Muscle of back (tissue), 3 donors: ENCODE measurements at regions not wholly inside any gene's neighbourhood (a gene's known extent, or its start where the extent isn't known, plus 50 kb on each side); places are given as distances from the start of the nearest gene placed in this dataset.
"Not testable (repeated sequence)": the region's sequence is repeated elsewhere in the genome, so short reads cannot be mapped to it uniquely, and the experiment has no call there.

Experiments used
- DNase-seq, 3 donors: peaks; one replicate each; pipeline versions ENCODE4 v3.0.0 to v3.0.0-alpha.2; 2013

DNA sequence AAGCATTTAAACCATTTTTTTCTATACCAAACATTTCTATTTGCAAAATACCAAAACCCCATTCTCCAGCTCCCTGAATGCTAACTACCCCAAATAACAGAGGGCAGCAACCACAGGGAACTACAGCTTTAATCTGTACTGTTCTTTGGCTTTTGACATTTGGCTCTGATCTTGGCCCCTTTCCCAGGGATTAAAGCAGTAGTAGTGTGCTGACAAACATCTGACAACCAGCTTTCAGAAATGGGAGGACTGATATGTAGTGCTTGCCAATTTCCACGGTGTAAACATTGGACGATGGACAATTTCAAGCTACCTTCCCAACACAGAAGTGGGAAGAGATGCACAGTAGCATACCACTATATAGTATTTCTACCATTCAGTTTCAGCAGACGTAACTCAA lies 88.4 kb upstream of the TEAD1 start:
- DNase-seq = peak in 2 of 3 donors; percentile 11 to 21

DNA sequence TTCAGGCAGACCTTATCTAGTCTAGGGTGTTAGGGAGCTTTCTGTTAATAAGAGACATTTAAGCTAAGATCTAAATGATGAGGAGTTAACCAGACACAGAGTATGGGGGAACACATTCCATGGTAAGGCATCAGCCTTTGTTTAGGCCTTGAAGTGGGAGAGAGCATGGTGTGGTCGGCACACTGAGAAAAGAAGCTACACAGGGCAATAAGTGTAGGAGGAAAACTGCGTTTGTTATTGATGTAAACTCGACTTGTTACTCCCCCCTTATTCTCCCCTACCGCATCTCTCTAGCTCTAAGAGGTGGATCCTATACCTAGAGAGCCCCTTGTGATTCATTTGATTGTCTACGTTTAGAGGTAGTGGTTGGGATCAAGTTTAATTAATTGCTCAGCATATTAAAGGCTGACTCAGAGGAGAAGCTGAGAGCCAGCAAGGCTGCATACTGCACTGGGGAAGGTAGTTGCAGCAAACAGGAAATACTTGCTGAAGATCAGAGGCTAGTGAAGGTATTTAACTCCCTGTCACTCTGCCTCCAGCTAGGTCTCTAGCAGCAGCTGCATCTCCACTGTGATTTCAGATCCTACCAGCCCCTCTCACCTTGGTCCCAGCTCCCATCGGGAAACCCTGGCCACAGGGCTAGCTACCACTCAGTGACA lies 86.8 kb upstream of the TEAD1 start:
- peak in 1 of 3 donors; percentile 40 for DNase-seq

DNA sequence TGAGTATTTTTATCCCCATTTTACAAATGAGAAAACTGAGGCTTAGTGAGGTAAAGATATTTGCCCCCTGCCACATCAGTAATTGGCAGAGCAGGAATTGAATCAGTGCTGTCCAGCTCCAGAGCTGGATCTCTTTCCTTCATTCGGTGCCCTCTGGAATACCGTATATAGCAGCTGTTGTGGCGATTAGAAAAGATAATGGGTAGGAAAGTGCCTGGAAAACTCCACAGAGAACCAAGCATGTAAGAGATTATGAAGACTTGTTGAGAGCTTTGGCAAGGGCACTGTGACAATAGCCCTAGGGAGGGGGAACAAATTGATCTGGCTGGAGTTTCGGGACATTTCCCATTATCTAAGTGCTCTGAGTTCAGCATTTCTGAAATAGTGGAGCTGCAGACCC lies 82.5 kb upstream of the TEAD1 start:
- peak in 1 of 3 donors; percentile 13 for DNase-seq

DNA sequence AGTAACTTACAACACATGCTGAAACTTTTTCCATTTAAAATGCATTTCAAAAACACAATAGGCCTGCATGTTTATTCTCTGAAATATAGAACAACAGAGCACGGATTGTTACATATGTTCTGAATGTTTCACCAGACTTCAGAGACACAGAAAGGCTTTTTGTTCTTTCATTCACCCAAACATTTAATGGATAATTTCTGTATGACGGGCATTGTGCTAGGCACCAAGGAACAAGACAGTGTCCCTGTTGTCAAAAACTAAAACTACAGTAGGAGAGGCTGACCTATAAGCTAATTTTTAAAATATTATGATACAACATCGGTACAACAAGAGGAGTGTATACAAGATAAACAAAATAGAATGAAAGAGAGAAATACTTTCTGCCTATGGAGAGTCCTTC lies 81.9 kb upstream of the TEAD1 start:
- DNase-seq = no peak

DNA sequence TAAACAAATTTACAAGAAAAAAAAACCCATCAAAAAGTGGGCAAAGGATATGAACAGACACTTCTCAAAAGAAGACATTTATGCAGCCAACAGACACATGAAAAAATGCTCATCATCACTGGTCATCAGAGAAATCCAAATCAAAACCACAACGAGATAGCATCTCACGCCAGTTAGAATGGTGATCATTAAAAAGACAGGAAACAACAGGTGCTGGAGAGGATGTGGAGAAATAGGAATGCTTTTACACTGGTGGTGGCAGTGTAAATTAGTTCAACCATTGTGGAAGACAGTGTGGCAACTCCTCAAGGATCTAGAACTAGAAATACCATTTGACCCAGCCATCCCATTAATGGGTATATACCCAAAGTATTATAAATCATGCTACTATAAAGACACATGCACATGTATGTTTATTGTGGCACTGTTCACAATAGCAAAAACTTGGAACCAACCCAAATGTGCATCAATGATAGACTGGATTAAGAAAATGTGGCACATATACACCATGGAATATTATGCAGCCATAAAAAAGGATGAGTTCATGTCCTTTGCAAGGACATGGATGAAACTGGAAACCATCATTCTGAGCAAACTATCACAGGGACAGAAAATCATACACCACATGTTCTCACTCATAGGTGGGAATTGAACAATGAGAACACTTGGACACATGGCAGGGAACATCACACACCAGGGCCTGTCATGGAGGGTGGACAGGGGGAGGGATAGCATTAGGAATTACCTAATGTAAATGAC lies 79.0 kb upstream of the TEAD1 start:
- not testable (repeated sequence) for DNase-seq

DNA sequence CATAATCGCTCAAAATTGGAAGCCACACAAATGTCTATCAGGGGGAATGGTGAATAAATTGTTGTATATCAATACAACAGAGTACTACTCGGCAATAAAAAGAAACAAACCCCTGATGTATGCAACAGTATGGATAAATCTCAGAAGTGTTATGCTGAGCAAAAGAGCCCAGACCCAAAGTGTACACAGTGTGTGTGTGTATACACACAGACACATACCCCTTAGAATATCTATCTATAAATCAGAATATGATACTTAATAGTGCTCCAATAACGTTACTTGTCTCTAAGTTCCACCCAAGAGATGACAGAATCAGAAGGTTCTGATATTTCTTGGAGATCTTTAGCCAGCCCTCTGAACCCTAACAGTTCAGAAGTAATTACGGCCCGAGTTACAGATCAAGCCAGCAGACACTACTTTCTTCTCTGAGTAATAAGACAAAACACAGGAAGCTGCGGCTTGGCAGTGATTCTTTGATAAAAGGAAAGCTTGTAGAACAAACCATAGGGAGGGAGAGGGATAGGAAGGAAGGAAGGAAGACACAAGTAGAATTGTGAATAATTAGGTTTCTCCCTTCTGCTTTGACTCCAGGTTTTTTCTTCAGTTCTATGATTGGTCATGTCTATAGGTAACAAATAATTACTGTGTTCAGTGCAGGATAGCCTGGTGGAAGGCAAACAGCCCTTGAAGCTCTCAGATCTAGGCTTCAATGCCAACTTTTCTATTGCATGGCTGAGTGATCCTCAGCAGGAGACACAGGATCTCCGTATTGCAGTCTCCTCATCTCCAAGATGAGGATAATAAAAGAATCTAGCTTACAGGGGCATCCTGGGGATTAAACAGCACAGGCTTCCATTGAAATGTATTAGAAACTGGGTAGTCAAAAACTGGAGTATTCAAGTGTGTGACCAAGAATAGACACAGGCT lies 75.6 kb upstream of the TEAD1 start:
- no peak for DNase-seq

DNA sequence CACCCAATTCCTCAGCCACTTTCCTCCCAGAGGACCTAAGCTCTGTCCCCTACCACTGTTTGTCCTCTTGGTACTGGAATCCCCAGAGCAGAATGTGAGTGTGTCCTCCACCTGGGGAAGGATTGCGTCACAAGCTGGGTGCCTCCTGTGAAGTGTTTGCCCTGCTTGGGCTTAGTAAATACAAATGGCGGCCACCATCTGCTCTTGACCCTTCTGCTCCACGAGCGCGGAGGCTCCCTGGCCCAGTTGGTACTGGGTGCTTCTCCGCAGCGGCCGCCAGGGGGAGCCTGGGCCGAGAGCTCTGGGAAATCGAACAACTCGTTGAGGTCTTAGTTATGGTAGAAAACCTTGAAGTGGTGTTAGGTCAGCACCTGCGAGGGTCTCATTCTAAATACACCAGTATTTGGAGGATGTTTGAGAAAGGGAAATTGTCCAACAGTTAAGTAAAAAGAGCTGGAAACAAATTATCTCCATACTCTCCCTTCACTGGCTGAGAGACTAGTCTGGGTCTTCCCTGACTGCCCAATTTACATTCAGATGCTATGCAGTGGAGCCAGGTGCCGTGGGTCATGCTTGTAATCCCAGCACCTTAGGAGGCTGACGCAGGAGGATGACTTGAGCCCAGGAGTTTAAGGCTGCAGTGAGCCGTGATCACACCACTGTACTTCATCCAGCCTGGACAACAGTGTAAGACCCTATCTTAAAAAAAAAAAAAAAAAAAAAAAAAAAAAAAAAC lies 74.6 kb upstream of the TEAD1 start:
- DNase-seq = peak in 2 of 3 donors; percentile 18 to 27

DNA sequence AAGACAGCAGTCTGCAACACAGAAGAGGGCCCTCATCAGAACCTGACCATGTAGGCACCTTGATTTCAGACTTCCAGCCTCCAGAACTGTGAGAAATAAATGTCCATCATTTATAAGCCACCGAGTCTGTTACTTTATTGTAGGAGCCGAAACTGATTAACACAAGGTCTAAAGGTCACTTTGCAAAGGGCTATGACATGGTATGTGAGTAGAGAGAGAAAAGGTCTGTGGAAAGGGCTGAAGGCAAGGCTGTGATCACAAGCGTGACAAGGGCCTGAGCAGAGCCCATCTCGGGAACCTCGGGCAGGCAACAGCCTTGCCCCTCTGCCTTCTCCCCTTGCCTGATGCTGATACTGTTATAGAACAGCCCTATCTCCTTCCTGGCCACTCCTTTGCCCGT lies 73.4 kb upstream of the TEAD1 start:
- DNase-seq = no peak

DNA sequence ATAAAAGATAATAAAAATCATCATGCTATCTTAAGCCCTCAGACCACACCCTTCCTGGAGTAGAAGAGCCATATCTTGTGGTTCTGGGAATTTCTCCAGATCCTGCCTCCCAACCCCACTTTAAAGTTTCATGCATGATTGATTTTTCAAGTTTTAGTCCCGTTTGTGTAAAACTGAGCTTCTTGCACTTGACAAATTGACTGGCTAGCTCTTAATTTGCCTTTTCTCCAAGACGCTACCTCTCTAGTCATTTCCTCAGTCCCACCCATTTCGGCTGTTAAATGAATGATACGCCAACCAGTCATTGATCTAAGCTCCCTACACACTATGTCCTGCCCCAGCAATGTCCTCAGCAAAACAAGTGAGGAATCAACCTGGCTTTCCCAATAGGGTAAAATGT lies 71.8 kb upstream of the TEAD1 start:
- no peak for DNase-seq

DNA sequence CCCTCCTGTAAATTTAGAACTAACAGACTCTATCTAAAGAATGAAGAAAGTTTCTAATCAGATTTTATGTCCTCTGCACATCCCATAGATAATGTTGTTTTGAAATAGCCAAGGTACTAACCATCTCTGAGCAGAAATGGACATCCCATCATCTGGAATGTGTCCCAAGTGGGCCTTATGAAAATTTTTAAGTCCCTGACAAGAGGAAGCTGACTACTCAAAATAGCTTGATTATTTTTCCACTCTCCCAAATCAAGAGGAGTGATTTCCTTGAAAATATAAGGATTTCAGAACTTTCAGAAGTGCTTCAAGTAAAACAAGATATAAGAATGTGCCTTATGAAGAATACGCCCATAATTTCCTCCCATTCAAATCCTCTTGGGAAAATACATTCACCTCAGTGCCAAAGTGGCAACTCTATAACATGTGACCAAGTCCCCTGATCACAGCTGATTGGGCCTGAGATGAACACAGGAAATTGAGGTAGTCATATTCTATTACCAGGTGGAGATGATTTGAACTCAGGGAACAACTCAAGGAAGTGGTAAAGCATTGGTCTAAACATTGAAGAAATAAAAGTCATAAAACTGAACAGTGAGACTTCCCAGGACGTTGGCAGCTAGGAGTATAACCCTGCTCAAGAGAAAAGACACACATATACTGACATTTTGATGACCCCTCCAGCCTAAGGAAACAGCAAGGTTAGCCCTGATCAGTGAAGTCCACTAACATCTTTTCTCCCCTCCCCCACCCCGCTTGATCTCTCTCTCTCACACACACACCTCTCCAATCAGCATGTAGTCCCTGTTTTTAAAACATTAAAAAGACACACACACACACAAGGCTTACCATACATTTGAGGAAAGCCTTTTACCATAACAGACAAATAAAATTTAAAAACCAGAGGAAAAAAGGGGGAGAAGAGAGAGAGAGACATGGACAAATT lies 70.8 kb upstream of the TEAD1 start:
- DNase-seq = no peak

DNA sequence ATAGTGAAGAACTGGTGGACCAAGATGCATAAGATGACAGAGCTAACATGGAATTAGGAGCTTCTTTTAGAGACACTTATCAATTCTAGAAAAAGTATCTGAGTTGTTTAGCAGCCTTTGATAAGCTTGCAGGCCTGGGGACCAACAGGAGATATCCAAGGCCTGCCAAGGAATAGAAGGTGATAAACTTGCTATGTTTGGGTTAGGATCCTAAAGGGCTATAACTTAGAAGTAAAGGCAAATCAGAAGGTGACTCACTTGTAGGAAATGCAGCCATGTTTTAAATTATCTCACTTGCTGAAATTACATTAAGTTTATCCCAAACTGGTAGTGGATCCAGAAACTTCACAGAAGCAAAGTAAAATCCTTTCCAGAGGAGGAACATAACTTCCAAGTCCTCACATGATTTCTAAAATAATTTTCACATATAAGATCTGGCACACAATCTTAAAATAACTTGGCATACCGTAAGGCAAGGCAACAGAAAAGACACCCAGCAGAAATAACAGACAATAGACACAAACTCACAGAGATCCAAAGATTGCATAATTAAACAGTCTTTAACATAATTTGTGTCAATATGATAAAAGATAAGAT lies 69.6 kb upstream of the TEAD1 start:
- DNase-seq = no peak

DNA sequence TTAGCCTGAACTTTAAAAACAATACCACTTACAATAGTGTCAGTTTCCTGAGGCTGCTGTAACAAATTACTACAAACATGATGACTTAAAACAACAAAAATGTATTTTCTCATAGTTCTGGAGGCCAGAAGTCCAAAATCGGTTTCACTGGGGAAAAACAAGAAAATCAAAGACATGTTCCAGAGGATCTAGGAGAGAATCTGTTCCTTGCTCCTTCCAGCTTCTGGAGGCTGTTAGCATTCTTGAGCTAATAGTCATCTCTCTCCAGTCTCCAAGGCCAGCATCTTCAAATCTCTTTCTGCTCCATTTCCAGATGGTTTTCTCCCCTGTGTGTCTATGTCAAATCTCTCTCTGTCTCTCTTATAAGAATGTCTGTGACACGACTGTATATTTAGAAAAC lies 67.6 kb upstream of the TEAD1 start:
- peak in 2 of 3 donors; percentile 19 to 81 for DNase-seq

DNA sequence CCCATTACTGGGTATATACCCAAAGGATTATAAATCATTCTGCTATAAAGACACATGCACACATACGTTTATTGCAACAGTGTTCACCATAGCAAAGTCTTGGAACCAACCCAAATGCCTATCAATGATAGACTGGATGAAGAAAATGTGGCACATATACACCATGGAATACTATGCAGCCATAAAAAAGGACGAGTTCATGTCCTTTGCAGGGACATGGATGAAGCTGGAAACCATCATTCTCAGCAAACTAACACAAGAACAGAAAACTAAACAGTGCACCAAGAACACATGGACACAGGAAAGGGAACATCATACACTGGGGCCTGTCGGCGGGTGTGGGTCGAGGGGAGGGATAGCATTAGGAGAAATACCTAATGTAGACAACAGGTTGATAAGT lies 65.5 kb upstream of the TEAD1 start:
- DNase-seq = not testable (repeated sequence)

DNA sequence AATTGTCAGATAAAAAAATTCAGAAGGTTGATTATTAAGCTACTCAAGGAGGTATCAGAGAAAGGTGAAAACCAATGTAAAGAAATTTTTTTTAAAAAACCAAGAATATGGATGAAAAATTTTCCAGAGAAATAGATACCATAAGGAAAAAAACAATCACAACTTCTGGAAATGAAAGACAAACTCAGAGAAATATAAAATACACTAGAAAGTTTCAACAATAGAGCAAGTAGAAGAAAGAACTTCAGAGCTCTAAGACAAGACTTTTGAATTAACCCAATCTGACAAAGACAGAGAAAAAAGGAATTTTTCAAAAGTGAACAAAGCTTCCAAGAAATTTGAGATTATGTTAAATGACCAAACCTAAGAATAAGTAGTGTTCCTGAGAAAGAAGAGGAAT lies 62.9 kb upstream of the TEAD1 start:
- DNase-seq = no peak

DNA sequence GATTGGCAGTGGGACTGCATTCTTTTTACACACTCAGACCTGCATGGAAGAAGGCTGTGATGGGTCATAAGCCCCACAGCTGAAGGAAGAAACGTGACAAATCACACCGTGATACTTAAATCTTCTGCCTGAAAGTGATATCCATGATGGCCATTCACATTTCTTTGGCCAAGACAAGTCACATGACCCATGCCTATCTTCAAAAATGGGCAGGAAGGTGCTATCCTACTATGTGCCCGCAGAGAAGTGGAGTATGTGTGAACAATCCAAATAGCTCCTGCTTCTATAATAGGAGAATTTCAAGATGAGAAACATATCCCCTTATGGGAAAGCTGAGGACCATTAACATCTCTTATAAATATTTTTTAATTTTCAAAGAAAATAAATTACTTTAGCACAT lies 56.6 kb upstream of the TEAD1 start:
- no peak for DNase-seq

DNA sequence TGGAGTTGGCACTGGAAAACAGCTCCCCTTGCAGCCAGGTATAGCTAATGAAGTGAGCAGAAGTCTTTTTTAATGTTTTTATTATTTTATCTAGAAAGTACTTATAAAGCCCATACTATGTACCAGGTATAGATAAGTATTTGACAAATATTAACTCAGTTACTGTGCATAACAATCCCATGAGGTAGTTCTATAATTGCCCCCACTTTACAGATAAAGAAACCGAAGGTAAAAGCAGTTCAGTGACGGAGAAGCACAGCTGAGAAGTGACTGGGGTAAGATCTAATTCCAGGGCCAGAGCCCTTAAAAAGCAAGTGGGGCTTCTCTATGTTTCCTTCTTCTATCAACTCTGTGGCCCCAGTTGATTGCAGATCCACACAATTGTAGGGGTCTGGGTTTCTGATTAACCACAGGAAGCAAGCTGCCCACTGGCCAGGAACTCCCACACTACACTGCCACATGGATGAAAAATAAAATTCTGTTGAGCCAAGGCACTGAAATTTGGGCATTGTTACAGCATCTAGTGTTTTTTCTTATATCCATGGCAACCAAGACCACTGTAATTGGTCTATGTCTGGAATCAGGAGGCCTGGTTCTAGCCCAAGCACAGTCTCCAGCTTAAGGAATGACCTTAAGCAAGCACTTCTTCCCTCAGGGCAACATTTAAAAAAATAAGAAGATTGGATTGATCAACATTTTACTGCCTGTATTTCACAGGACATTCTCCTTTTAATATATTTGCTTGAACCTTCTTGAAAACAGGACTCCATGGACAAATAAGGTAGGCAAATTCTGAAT lies 55.3 kb upstream of the TEAD1 start:
- DNase-seq = peak in 1 of 3 donors; percentile 14

DNA sequence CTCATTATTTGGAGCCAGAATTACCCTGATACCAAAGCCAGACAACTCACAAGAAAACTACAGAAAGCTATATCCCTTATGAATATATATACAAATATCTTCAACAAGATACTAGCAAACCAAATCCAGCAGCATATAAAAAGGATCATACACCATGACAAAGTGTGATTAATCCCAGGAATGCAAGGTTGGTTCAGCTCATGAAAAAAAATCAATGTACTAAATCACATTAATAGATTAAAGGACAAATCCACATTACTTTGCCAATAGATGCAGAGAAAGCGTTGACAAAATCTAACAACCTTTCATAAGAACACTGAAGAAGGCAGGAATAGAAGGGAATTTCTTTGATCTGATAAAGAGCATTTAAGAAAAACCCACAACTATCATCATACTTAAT lies 50.4 kb upstream of the TEAD1 start:
- no peak for DNase-seq
